CD4-positive, alpha-beta T cell (primary cell): ENCODE measurements at regions not wholly inside any gene's neighbourhood (a gene's known extent, or its start where the extent isn't known, plus 50 kb on each side); places are given as distances from the start of the nearest gene placed in this dataset.

Experiments
- ATAC-seq: fragments of 200-7000 bp; cut with Tn5 transposase; one replicate; pipeline ENCODE4 v1.10.0; 2022; ENCODE audit warnings: mild to moderate bottlenecking; ENCODE audit not compliant: poor library complexity
- CTCF ChIA-PET: fragments of 350-600 bp; sonication (Branson Sonifier 250); formaldehyde crosslinking; loops from one replicate; lab custom pipeline; 2021; ENCODE audit warnings: antibody characterized with exemption, inconsistent platforms; lab: Charles Lee
- POLR2A ChIA-PET: fragments of 350-600 bp; sonication (Branson Sonifier 250); formaldehyde crosslinking; loops from one replicate; lab custom pipeline; 2021; ENCODE audit warnings: antibody characterized with exemption, inconsistent platforms; lab: Charles Lee
- DNase-seq, 14 experiments: peaks; one replicate each; pipeline ENCODE4 v3.0.0-alpha.2; 2013 to 2020; ENCODE audit warnings: mixed read lengths in 2 of 14
- H3K27ac ChIP-seq, 2 donors: one replicate each; pipeline versions ENCODE4 v1.5.1 to v1.7.0; 2013; ENCODE audit warnings: low read length in 2 of 2, low read depth in 1 of 2, mild to moderate bottlenecking in 1 of 2
- H3K27me3 ChIP-seq, 2 experiments: 1 replicate in 1 of 2; 2 replicates in 1 of 2; pipeline versions ENCODE4 v1.6.1 to v1.7.0; 2013; ENCODE audit warnings: low read length in 2 of 2, control low read depth in 1 of 2, mild to moderate bottlenecking in 1 of 2, moderate library complexity in 1 of 2; ENCODE audit not compliant: insufficient read depth in 2 of 2, control insufficient read depth in 1 of 2
- H3K36me3 ChIP-seq: one replicate; pipeline ENCODE4 v1.6.1; 2013; ENCODE audit warnings: low read length, control low read depth; ENCODE audit not compliant: insufficient read depth
- H3K4me1 ChIP-seq: one replicate; pipeline ENCODE4 v1.6.1; 2013; ENCODE audit warnings: low read length, control low read depth; ENCODE audit not compliant: insufficient read depth
- H3K4me3 ChIP-seq: one replicate; pipeline ENCODE4 v1.5.1; 2013; ENCODE audit warnings: mild to moderate bottlenecking, low read length, moderate library complexity
- H3K9me3 ChIP-seq, 2 experiments: 1 replicate in 1 of 2; 2 replicates in 1 of 2; pipeline versions ENCODE4 v1.6.1 to v1.7.0; 2013; ENCODE audit warnings: low read length in 2 of 2, mild to moderate bottlenecking in 2 of 2, control low read depth in 1 of 2, moderate library complexity in 1 of 2; ENCODE audit not compliant: control insufficient read depth in 1 of 2, insufficient read depth in 1 of 2
- H3K27ac Mint-ChIP-seq: one replicate; pipeline ENCODE4 v1.8.0; 2020; ENCODE audit warnings: mixed read lengths
- H3K27me3 Mint-ChIP-seq: one replicate; pipeline ENCODE4 v1.8.0; 2021; ENCODE audit warnings: mixed read lengths
- H3K36me3 Mint-ChIP-seq: one replicate; pipeline ENCODE4 v1.8.0; 2021; ENCODE audit warnings: low read depth, mixed read lengths
- H3K4me1 Mint-ChIP-seq: one replicate; pipeline ENCODE4 v1.8.0; 2021; ENCODE audit warnings: low read depth, mixed read lengths
- H3K4me3 Mint-ChIP-seq: one replicate; pipeline ENCODE4 v1.8.0; 2020; ENCODE audit warnings: mild to moderate bottlenecking, mixed read lengths
- H3K9me3 Mint-ChIP-seq: one replicate; pipeline ENCODE4 v1.8.0; 2020; ENCODE audit warnings: mixed read lengths
- intact Hi-C, 2 experiments: fragments of 100-400 bp; cut with DNase I in 1 of 2; cut with micrococcal nuclease in 1 of 2; formaldehyde crosslinking; loops; one replicate each; pipeline versions ENCODE4 v1.15.1 to v1.9.0; 2023 to 2025; cut with DNase I, micrococcal nuclease
- TF ChIP-seq, protein P1 (sequence below): fragments of 200-600 bp; IDR thresholded peaks from one replicate; pipeline ENCODE4 v1.8.0; 2022; ENCODE audit warnings: antibody characterized with exemption, mild to moderate bottlenecking

DNA sequence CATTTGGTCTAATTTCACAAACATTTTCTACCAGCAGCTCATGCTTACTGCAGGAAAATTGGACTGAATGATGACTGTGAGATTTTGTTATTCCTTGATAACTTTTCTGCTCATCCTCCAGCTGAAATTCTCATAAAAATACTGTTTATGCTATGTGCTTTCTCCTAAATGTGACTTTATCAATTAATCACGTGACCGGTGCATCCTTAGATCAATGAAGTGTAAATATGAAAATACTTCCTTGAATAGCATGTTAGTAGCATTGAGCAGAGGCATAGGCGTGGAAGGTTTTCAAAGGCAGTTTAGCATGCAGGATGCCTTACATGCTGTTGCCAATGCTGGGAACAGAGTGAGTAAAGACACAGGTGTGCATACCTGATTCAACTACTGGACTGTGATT, 1002.5 kb downstream of the CBLN2 start:
- intact Hi-C loops: no loop called here
- ChIA-PET POLR2A (no interaction called here), CTCF (no interaction called here)
- Histone ChIP-seq H3K36me3 (no peaks in the 10 kb centered on the region), H3K4me1 (no peaks in the 10 kb centered on the region), H3K27me3 (no peaks in the 10 kb centered on the region), H3K9me3 (no peaks in the 10 kb centered on the region), H3K27ac (no peak overlapping the region), H3K4me3 (no peak overlapping the region)
- Mint-ChIP-seq H3K4me3 (no peak overlapping the region), H3K27me3 (no peaks in the 10 kb centered on the region), H3K27ac (no peak overlapping the region), H3K4me1 (no peaks in the 10 kb centered on the region), H3K36me3 (no peaks in the 10 kb centered on the region), H3K9me3 (peaks cover 3% of the 10 kb centered on the region)
- TF ChIP-seq, protein P1, sequence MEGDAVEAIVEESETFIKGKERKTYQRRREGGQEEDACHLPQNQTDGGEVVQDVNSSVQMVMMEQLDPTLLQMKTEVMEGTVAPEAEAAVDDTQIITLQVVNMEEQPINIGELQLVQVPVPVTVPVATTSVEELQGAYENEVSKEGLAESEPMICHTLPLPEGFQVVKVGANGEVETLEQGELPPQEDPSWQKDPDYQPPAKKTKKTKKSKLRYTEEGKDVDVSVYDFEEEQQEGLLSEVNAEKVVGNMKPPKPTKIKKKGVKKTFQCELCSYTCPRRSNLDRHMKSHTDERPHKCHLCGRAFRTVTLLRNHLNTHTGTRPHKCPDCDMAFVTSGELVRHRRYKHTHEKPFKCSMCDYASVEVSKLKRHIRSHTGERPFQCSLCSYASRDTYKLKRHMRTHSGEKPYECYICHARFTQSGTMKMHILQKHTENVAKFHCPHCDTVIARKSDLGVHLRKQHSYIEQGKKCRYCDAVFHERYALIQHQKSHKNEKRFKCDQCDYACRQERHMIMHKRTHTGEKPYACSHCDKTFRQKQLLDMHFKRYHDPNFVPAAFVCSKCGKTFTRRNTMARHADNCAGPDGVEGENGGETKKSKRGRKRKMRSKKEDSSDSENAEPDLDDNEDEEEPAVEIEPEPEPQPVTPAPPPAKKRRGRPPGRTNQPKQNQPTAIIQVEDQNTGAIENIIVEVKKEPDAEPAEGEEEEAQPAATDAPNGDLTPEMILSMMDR: no peak
- DNase-seq (no peak), ATAC-seq (no peak)

DNA sequence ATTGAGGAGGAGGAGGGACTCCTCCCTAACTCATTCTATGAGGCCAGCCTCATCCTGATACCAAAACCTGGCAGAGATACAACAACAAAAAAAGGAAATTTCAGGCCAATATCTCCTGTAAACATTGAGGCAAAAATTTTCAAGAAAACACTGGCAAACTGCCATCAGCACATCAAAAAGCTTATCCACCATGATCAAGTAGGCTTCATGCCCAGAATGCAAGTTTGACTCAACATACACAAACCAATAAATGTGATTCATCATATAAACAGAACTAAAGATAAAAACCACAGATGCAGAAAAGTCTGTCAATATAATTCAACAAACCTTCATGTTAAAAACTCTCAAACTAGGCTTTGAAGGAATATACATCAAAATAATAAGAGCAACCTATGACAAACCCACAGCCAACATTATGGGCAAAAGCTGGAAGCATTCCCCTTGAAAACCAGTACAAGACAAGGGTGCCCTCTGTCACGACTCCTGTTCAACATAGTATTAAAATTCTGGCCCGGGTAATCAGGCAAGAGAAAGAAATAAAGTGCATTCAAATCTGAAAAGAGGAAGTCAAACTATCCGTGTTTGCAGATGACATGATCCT, 1014.3 kb downstream of the CBLN2 start:
- no peak overlapping the region for H3K4me3 Mint-ChIP-seq
- no peaks in the 10 kb centered on the region for H3K27me3 Mint-ChIP-seq
- intact Hi-C loops: loop anchor here in 1 of 2 experiments (5.0 kb wide), 1 partner anchor 43 kb away; no protein-coding TSS in a partner anchor
- Histone ChIP-seq H3K27ac (no peak overlapping the region), H3K36me3 (no peaks in the 10 kb centered on the region), H3K4me3 (no peak overlapping the region), H3K27me3 (no peaks in the 10 kb centered on the region), H3K9me3 (no peaks in the 10 kb centered on the region), H3K4me1 (no peaks in the 10 kb centered on the region)
- ChIA-PET CTCF (no interaction called here), POLR2A (no interaction called here)
- H3K4me1 Mint-ChIP-seq: no peaks in the 10 kb centered on the region
- no peaks in the 10 kb centered on the region for H3K36me3 Mint-ChIP-seq
- no peaks in the 10 kb centered on the region for H3K9me3 Mint-ChIP-seq
- ATAC-seq (no peak), DNase-seq (no peak)
- TF ChIP-seq, protein P1: no peak
- no peak overlapping the region for H3K27ac Mint-ChIP-seq

DNA sequence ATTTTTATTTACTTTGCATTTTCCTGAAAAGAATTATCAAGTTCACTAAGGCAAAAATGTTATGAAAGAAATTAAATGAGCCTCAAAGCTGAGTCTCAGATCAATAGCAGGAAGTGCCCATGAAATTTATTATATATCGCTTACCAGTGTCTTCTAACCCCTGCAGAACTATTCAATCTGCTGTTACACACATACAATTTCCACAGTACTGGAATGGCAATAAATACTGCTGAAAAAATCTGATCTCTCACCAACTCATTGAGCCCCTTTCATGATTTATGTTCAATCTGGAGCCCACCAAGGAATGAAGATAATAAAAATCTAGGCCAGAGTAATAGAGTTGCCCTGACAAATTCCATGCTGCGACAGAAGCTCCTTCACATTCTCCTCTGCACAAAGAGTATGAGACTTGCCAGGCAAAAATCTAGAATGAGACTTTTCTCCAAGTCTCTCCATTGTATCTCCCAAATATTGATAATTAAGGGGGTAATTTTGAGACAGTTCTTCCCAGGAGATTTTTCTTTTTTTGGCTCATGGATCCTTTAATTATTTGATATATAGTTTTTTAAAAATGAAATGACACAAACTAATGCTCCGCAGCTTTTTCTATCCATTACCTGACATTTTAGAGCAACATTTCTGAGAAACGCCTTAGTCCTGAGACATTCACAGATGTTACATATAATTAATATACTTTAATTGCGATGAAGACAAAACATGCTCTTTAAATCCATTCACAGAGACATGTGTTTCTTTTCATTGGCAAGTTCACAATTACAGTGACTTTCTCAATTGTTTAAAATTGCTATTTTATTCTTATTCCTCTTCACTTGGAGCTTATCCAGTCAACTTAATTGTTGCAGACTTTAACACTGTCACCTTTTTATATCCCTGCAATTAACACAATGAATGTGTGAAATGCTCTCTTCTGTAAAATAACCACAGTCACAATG, 1020.4 kb downstream of the CBLN2 start:
- H3K4me3 ChIP-seq: no peak overlapping the region
- POLR2A ChIA-PET: no interaction called here
- H3K9me3 Mint-ChIP-seq: no peaks in the 10 kb centered on the region
- no peaks in the 10 kb centered on the region for H3K27me3 Mint-ChIP-seq
- ATAC-seq (no peak), DNase-seq (no peak)
- H3K36me3 ChIP-seq: no peaks in the 10 kb centered on the region
- H3K36me3 Mint-ChIP-seq: no peaks in the 10 kb centered on the region
- CTCF ChIA-PET: no interaction called here
- intact Hi-C loops: no loop called here
- no peaks in the 10 kb centered on the region for H3K27me3 ChIP-seq
- no peak overlapping the region for H3K27ac Mint-ChIP-seq
- no peak overlapping the region for H3K27ac ChIP-seq
- TF ChIP-seq, protein P1: no peak
- no peak overlapping the region for H3K4me3 Mint-ChIP-seq
- no peaks in the 10 kb centered on the region for H3K4me1 Mint-ChIP-seq
- no peaks in the 10 kb centered on the region for H3K4me1 ChIP-seq
- no peaks in the 10 kb centered on the region for H3K9me3 ChIP-seq
